GM23248 (cell line): ENCODE measurements at regions not wholly inside any gene's neighbourhood (a gene's known extent, or its start where the extent isn't known, plus 50 kb on each side); places are given as distances from the start of the nearest gene placed in this dataset.

Source experiments
- EZH2 ChIP-seq: fragments of 200-600 bp; sonication (generic); IDR thresholded peaks from 2 replicates; pipeline ENCODE4 v1.6.1; 2018; ENCODE audit warnings: antibody characterized with exemption, mild to moderate bottlenecking; ENCODE audit not compliant: insufficient read depth, poor library complexity, severe bottlenecking
- EZH2phosphoT487 ChIP-seq: fragments of 200-600 bp; sonication (generic); IDR thresholded peaks from 2 replicates; pipeline ENCODE4 v1.6.1; 2018; ENCODE audit warnings: antibody characterized with exemption, moderate library complexity, mild to moderate bottlenecking, low read depth; ENCODE audit not compliant: insufficient read depth

DNA sequence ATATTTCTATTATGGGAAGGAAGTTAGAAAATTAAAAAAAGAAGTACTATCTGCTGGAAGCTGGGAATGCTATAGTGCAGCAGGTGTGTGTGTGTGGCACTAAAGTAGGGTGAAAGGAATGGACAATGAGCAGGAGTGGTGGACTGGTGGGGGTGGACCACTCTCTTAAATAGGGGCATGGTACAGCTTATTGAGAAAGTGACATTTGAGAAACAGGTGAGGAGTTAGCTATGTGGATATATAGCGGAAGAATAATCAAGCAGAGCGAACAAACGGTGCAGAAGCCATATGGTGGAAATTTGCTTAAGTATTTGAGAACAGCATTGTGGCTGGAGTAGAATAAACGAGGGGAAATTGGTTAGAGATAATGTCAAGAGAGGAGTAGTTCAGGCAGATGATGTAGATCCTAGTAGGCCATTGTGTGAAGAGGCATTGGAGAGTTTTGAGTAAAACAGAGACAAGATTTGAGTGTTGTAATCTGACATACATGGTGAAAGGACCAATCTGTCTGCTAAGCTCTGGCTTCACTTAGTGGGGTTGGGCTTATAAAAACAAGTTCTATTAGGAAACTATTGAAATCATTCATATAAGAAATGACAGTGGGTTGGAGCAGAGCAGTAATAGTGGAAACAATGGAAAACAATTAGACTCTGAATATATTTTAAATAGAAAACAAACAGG is 149.2 kb upstream of the SYT10 start:
- TF ChIP-seq EZH2 = no peak
- TF ChIP-seq EZH2phosphoT487 = no peak
